Astrocyte of the spinal cord (primary cell): ENCODE measurements at regions not wholly inside any gene's neighbourhood (a gene's known extent, or its start where the extent isn't known, plus 50 kb on each side); places are given as distances from the start of the nearest gene placed in this dataset.

Source experiments
- DNase-seq: peaks from one replicate; pipeline ENCODE4 v3.0.0; 2011; ENCODE audit warnings: low read depth, low spot score
- H3K4me3 ChIP-seq: 2 replicates; pipeline ENCODE4 v1.5.1; 2011; ENCODE audit warnings: low read depth, mild to moderate bottlenecking, low read length, moderate library complexity
- in situ Hi-C: cut with HindIII; loops from 2 replicates; pipeline ENCODE4 v1.10.0; 2017; ENCODE audit warnings: low sequenced_read_pairs
- TF ChIP-seq, protein P1 (sequence below): IDR thresholded peaks from 2 replicates; pipeline ENCODE4 v1.5.1; 2012; ENCODE audit warnings: low read depth, mild to moderate bottlenecking, low read length, inconsistent platforms

- TF ChIP-seq, protein P1, sequence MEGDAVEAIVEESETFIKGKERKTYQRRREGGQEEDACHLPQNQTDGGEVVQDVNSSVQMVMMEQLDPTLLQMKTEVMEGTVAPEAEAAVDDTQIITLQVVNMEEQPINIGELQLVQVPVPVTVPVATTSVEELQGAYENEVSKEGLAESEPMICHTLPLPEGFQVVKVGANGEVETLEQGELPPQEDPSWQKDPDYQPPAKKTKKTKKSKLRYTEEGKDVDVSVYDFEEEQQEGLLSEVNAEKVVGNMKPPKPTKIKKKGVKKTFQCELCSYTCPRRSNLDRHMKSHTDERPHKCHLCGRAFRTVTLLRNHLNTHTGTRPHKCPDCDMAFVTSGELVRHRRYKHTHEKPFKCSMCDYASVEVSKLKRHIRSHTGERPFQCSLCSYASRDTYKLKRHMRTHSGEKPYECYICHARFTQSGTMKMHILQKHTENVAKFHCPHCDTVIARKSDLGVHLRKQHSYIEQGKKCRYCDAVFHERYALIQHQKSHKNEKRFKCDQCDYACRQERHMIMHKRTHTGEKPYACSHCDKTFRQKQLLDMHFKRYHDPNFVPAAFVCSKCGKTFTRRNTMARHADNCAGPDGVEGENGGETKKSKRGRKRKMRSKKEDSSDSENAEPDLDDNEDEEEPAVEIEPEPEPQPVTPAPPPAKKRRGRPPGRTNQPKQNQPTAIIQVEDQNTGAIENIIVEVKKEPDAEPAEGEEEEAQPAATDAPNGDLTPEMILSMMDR, result no peak
- DNase-seq, result no peak
- in situ Hi-C loops, result no loop called here
- no peak overlapping the region for H3K4me3 ChIP-seq
Observed at GRCh38 chr10:5303504-5303903, 61.3 kb upstream of the UCN3 start.

GRCh38 chr10:5305374-5305773 lies 59.4 kb upstream of the UCN3 start:
- peak; percentile 6 for DNase-seq
- in situ Hi-C loops, result no loop called here
- no peak overlapping the region for H3K4me3 ChIP-seq
- TF ChIP-seq, protein P1, result peak; percentile 25

GRCh38 chr10:5310914-5311313 lies 53.9 kb upstream of the UCN3 start:
- TF ChIP-seq, protein P1, result no peak
- no peak overlapping the region for H3K4me3 ChIP-seq
- in situ Hi-C loops, result no loop called here
- DNase-seq, result no peak

- in situ Hi-C loops, result no loop called here
- TF ChIP-seq, protein P1, result no peak
- no peak overlapping the region for H3K4me3 ChIP-seq
- DNase-seq, result no peak
Observed at GRCh38 chr10:5311617-5312016, 53.1 kb upstream of the UCN3 start.

DNA sequence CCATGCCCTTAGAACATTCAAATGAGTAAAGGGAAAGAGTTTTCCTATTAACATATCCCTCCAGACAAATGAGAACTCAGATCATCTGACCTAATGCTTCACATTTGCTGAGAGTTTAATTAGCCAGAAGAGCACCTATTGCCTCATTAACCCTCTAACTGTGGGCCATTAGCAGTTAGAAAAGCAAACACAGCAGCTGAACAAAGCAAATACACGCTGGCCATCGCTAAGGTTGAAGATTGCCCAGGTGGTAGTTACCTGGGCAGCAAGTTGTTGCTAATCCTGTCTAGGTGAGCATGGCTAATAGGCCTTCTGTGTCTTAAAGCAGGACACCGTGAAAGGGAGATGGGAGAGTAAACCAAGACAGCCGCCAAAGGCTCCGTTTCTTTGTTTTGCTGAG lies 49.9 kb upstream of the UCN3 start:
- DNase-seq, result no peak
- no peak overlapping the region for H3K4me3 ChIP-seq
- in situ Hi-C loops, result no loop called here
- TF ChIP-seq, protein P1, result no peak
